ENCODE measurements at regions not wholly inside any gene's neighbourhood (a gene's known extent, or its start where the extent isn't known, plus 50 kb on each side); places are given as distances from the start of the nearest gene placed in this dataset.
A peak's percentile ranks its signal among the peaks of the same experiment; 100 is the strongest.

GRCh38 chr5:145246961-145247744 is 588.0 kb downstream of the PRELID2 start:
- peak; percentile 86 for FAIRE-seq
- TF ChIP-seq EZH2 (IDR thresholded peaks at IDR 0.05; ENCODE audit: low read length): no peak
- TF ChIP-seq CTCF (optimal IDR thresholded peaks at IDR 0.05 in 1 of 3, IDR thresholded peaks at IDR 0.05 in 1 of 3, conservative IDR thresholded peaks at IDR 0.05 in 1 of 3; ENCODE audit: extremely low read depth in 1 of 3, insufficient read depth in 2 of 3, low read length in 3 of 3): no peak
- peak overlapping the region; percentile 21 for H2AFZ ChIP-seq (ENCODE audit: control insufficient read depth, low read length)
- no peaks in the 10 kb centered on the region for H3K9me1 ChIP-seq (ENCODE audit: control insufficient read depth, extremely low read depth, insufficient read depth, low read length)
- peak overlapping the region in 2 of 3 experiments; percentile 32 to 49 for H3K4me3 ChIP-seq (ENCODE audit: control insufficient read depth in 2 of 3, extremely low read depth in 1 of 3, insufficient read depth in 2 of 3, low read depth in 1 of 3, low read length in 3 of 3)
- no peaks in the 10 kb centered on the region for H4K20me1 ChIP-seq (ENCODE audit: control insufficient read depth, extremely low read depth, insufficient read depth, low read length)
- H3K9me3 ChIP-seq (ENCODE audit: control insufficient read depth, low read depth, low read length): no peaks in the 10 kb centered on the region
- peak; percentile 11 for DNase-seq (ENCODE audit: low read depth, low spot score)
- H3K9ac ChIP-seq (ENCODE audit: control insufficient read depth, extremely low read depth, insufficient read depth, low read length): peak overlapping the region; percentile 25
- H3K4me1 ChIP-seq (ENCODE audit: control insufficient read depth, extremely low read depth, insufficient read depth, low read length): peaks cover 35% of the 10 kb centered on the region
- no peaks in the 10 kb centered on the region for H3K36me3 ChIP-seq (ENCODE audit: control insufficient read depth in 2 of 2, extremely low read depth in 1 of 2, insufficient read depth in 2 of 2, low read length in 2 of 2)
- H3K4me2 ChIP-seq (ENCODE audit: control insufficient read depth, extremely low read depth, insufficient read depth, low read depth, low read length): peak overlapping the region; percentile 67
- H3K27ac ChIP-seq (ENCODE audit: control insufficient read depth, insufficient read depth, low read length): peak overlapping the region; percentile 77
- dilution Hi-C loops (cut with MboI; ENCODE audit: extremely low pct_ligation_motif_present, low sequenced_read_pairs): no loop called here
- H3K79me2 ChIP-seq (ENCODE audit: control insufficient read depth, insufficient read depth, low read length): no peaks in the 10 kb centered on the region
- no peaks in the 10 kb centered on the region for H3K27me3 ChIP-seq (ENCODE audit: control insufficient read depth, extremely low read depth, insufficient read depth, low read length)

- H4K20me1 ChIP-seq (ENCODE audit: control insufficient read depth, extremely low read depth, insufficient read depth, low read length): no peaks in the 10 kb centered on the region
- H2AFZ ChIP-seq (ENCODE audit: control insufficient read depth, low read length): peak overlapping the region; percentile 21
- H3K9me3 ChIP-seq (ENCODE audit: control insufficient read depth, low read depth, low read length): no peaks in the 10 kb centered on the region
- no peak overlapping the region for H3K27ac ChIP-seq (ENCODE audit: control insufficient read depth, insufficient read depth, low read length)
- peak overlapping the region; percentile 67 for H3K4me2 ChIP-seq (ENCODE audit: control insufficient read depth, extremely low read depth, insufficient read depth, low read depth, low read length)
- H3K27me3 ChIP-seq (ENCODE audit: control insufficient read depth, extremely low read depth, insufficient read depth, low read length): no peaks in the 10 kb centered on the region
- H3K9ac ChIP-seq (ENCODE audit: control insufficient read depth, extremely low read depth, insufficient read depth, low read length): no peak overlapping the region
- H3K9me1 ChIP-seq (ENCODE audit: control insufficient read depth, extremely low read depth, insufficient read depth, low read length): no peaks in the 10 kb centered on the region
- no peak for TF ChIP-seq EZH2 (IDR thresholded peaks at IDR 0.05; ENCODE audit: low read length)
- no peak for TF ChIP-seq CTCF (optimal IDR thresholded peaks at IDR 0.05 in 1 of 3, IDR thresholded peaks at IDR 0.05 in 1 of 3, conservative IDR thresholded peaks at IDR 0.05 in 1 of 3; ENCODE audit: extremely low read depth in 1 of 3, insufficient read depth in 2 of 3, low read length in 3 of 3)
- DNase-seq (ENCODE audit: low read depth, low spot score): no peak
- H3K36me3 ChIP-seq (ENCODE audit: control insufficient read depth in 2 of 2, extremely low read depth in 1 of 2, insufficient read depth in 2 of 2, low read length in 2 of 2): no peaks in the 10 kb centered on the region
- no peak for FAIRE-seq
- H3K4me1 ChIP-seq (ENCODE audit: control insufficient read depth, extremely low read depth, insufficient read depth, low read length): peaks cover 35% of the 10 kb centered on the region
- dilution Hi-C loops (cut with MboI; ENCODE audit: extremely low pct_ligation_motif_present, low sequenced_read_pairs): no loop called here
- H3K4me3 ChIP-seq (ENCODE audit: control insufficient read depth in 2 of 3, extremely low read depth in 1 of 3, insufficient read depth in 2 of 3, low read depth in 1 of 3, low read length in 3 of 3): no peak overlapping the region
- H3K79me2 ChIP-seq (ENCODE audit: control insufficient read depth, insufficient read depth, low read length): no peaks in the 10 kb centered on the region
Observed at GRCh38 chr5:145246379-145246778, 588.8 kb downstream of the PRELID2 start.

All from keratinocyte (primary cell).